NCI-H345 (cell line): ENCODE measurements at regions not wholly inside any gene's neighbourhood (a gene's known extent, or its start where the extent isn't known, plus 50 kb on each side); places are given as distances from the start of the nearest gene placed in this dataset.
A peak's percentile ranks its signal among the peaks of the same experiment; 100 is the strongest.

Source experiments
- DNase-seq: peaks from one replicate; lab custom pipeline; 2025; lab: John Stamatoyannopoulos, UW

DNA sequence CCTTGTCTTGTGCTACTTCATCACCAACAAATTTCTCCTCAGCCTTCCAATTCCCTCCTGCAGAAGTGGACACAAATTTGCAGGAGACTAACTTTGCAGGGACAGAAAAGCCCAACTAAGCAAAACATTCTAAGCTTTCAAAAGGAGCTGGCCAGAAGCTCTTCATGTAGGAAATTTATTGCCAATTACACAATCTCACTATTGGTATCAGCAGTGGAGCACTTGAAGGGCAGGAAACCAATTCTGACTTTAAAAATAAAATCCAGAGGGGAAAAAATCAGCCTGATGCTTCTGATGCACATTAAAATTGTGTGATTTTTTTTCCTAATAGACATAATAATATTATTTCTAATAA, 193.3 kb downstream of the LY86 start:
- no peak for DNase-seq

DNA sequence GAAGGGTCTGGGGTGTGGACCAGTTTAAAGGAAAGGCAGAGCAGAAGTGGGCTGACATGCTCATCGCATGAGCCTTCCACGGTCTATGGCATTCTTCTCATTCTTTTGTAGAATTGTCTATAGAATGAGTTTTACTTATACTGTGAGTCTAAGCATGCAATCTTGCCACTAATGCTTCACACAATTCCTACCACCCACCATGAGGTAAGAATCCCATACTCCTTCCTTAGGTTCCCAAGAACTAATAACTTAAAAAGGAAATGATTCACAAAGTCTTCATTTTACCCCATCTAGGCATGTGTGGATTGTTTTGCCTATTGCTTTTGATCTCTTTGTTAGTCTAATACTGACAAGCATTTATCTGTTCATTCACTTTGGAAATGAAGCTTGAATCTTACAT, 195.2 kb downstream of the LY86 start:
- DNase-seq, result no peak

DNA sequence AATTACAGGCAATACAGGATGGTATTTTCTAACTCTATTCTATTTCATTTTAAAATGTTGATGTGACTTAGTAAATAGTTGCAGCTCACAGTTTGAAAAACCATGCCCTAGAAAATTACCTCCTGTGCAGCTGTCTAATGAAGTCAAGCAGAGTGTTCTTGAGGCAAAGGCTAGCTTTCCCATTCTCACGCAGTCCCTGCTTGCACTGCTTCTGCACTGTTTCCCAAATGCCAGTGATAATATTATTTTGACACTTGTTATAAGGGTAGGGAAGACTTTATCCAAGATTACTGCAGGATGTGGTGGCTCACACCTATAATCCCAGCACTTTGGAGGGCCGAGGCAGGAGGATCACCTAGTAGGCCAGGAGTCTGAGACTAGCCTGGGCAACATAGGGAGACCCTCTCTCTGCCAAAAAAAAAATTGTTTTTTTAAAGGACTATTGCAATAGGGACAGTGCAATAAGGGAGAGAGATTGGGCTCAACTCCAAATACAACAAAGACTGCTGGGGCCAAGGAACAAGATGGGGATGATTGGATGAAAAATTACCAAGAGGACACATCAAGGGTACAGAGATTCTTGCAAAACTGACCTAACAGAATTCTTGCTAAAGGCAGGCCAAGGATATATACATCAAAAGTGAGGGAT, 196.1 kb downstream of the LY86 start:
- no peak for DNase-seq

DNA sequence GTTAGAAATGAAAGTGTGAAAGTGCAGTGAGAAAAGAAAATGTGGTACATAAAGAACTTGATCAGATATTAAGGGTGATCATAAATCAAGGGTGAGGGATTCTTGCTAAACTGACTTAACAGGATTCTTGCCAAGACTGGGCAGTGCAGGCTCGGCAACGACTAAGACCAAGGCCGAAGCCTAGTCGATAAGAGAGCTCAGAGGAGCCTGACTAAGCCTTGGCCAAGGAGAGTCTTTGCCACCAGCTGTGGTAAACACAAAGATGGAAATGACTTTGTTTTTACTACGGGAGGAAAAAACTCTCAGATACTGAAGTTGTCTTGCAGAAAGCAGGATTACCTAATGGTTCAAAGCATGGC, 196.6 kb downstream of the LY86 start:
- DNase-seq, result no peak

DNA sequence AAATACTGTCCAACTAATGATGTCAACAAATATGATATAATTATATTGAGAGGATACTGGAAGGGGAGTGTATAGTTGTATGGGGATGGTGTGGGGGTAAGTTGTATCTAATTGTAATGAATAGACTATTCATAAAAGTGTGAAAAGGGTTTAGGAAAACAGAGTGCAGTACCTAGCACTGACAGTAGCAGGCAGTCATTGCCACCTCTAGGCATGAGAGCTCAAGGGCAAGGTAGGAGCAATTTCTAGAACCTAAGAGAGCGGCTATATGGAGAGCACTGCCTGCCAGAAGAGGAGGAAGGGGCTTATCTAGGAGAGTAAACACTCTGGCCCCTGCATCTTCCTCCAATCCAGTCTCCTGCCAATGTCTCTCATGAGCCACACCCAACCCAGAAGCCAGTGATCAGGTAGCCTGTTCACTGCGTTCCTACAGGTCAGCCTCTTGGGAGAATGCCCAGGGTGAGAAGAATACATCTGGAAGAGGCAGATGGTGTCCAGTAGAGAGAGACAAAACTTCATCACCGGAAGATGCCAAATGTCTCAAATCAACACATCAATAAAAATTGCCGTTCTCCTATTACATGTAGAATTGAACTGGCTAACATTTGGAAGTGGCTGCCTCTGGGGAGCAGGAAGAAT, 200.0 kb downstream of the LY86 start:
- no peak for DNase-seq

DNA sequence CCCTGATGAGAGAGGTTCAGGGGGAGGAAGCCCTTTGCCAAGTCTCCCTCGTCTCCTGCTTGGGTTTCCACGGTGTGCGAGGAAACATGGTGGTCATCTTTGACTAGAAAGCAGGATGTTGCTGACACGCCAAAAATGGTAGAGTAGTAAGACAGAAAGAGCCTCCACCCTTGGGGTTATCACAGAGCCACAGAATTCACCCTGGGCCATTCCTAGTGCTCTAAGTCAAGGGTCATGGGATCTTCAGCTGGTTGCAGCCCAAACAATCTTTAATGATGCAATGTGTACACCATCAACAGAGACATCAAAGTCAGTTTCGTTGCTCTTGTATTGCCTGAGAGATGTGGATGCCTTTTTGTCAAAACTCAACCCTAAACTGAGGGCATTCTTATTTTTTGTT, 201.9 kb downstream of the LY86 start:
- DNase-seq, result no peak

DNA sequence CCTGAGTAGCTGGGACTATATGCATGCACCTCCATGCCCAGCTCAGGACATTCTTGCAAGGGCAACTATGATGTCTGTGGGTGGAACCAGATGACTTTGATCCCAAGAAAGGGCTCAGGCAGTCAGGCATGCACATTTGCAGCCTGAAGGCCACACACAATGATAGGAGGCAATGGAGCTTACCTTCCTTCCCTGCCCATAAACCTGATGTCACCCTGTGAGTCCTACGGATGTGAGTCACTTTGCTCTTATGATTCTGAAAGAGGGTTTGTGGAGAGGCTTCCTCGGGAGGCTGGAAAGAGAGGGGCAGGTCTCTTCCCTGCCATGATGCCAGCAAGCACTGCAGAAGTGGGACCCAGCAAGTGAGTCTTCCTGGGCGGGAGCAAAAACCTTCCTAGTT, 202.4 kb downstream of the LY86 start:
- no peak for DNase-seq

DNA sequence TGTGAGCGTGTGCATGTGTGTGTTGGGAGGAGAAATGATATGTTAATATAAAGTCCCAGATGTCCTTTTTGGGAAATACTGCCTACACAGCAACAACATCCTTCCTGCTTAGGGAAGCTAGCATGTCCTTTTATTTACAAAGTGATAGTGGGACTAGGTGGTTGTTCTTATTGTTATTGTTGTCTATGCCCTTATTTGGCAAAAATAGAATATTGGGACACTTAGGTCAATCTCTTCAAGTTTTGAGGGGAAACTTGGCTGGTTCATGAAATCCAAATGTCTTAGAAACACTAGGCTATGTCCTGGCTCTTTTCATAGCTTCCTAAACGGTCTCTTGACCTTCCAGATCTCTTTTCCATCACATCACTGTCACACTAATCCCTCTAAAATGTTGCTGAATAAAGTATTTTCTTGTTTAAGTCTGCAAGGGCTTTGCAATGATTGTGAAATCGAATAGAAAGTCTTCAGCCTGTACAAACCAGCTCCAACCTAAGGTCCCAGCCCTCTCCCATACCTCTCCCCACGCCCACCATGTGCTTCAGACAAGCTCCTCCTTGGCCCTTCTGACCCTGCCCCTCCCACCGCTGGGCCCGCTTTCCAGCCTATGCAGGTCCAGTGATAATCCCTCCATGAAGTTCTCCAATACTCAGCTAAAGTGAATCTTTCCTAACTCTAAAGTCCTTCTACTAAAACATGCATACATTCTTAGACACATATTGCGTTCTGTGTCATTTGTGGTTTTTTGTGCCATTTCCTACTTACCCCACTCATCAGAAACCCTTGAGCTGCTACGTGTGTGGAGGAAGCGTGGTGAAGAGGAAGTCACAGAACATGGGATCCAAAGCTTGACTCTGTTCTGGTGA, 205.1 kb downstream of the LY86 start:
- DNase-seq, result no peak

DNA sequence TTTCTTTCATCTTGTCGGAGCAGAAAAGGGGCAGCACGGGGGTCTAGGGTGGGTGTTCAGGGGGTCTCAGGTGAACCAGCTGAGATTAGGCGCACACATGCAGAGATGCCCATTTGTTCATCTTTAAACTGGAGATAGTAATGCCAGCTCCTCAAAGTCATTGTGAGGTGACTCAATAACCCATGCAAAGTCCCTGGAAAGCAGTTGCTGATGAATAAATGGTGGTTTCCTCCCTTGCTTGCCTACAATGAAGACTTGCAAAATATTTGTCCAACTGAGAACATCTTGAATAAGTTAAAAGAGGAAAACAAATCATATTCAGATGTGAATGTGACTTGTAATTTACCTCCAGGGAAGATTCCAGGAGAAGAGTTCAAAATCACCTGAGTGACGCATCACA, 206.9 kb downstream of the LY86 start:
- DNase-seq, result no peak

DNA sequence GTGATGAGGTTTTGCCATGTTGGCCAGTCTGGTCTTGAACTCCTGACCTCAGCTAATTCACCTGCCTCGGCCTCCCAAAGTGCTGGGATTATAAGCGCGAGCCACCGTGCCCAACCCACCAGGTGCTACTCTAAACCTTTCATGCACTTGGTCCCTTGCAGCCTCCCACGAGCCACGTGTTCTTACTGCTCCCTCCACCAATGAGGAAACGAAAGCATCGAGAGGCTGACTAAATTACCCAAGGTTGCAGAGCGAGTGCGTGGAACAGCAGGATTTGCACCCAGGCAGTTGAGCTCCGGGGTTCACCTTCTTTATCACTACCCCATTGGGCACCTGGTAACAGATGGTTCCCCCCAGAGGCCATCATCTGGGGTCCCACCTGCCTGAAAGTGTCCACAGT, 208.3 kb downstream of the LY86 start:
- no peak for DNase-seq

DNA sequence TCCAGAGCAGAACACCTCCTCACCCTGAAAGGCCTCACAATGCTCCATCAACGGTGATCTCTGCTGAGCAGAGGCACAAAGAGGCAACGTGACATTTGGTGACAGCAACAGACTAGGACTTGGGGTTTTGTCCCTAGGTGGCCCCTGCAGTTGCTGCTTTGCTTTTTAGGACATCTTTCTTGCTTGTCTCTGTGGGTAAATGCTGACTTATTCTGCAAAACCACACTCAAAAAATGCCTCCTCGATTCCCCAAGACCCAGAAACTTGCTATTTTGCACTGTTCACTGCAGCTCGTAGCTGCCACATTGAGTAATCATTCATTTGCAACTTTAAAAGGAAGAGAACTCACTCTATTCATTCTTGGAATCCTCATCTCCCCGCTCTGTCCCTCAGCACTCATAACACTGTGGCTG, 209.9 kb downstream of the LY86 start:
- DNase-seq, result no peak

DNA sequence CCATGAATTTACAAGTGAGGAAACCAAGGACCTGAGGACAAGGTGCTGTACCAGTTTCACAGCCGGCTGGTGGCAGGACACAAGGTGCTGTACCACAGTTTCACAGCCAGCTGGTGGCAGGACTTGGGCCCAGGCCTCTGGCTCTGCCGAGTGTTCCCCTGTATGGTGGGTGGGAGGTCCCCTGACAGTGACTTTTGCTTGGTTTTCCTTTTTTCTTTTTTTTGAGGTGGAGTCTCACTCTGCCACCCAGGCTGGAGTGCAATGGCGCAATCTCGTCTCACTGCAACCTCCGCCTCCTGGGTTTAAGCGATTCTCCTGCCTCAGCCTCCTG, 212.4 kb downstream of the LY86 start:
- DNase-seq, result no peak

DNA sequence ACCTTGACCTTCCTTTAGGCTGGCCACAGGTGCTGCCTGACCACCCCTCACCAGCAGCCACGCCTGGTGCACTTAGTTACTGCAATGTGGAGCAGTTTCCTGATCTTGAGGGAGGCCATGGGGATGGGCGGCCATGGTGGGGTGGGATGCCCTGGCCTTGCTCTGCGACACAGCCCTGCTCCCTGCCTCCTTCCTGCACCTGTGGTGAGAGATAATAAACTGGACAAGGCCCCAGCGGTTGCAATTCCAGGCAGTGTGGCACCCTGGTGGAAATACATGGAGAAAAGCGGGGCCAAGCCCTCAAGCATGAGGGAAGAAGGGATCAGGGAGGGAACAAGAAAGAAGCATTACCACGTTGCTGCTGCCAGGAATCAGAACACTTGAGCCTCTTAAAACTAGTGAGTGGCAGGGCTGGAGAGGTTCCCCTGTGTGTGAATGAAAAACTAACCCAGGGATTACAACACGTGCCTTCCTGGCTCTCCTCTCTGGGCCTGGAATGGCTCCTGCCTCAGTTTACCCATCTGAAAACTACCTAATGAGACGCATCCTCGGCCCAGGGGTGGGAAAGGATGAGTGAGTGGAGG, 213.2 kb downstream of the LY86 start:
- no peak for DNase-seq

DNA sequence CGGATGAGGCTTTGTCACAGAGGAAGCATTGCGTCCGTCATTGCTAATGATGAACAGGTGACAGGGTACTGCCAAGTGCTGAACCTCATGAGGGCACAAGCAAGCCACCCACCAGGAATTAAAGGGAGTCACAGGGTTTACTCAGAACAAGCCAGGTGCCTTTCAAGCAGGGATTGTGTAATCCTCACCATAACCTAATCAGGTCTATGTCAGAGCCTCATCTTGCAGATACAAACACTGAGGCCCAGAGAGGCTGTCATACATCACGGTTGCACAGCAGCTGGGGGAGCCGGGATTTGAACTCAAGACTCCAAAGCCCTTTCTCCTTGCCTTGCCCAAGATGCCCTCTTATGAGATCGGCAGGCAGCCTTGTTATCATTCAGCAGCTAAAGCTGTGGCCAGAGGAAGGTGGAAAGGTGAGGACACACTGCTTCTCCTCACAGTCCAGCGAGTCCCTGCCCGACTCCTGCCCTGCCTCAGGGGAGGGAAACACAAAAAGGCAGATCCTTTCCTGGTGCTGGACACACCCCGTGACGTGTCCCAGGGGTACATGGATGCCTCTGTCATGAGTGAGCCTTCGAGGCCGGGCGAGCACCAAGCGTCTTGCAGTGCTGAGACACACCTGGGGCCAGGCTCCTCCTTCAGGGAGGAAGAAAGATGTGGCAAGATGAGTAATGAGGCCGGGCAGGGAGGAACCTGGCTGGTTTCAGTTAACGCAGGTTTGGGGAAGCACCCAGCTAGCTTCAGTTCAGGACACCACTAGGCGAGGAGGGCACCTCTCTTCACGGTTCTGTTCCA, 214.9 kb downstream of the LY86 start:
- no peak for DNase-seq

DNA sequence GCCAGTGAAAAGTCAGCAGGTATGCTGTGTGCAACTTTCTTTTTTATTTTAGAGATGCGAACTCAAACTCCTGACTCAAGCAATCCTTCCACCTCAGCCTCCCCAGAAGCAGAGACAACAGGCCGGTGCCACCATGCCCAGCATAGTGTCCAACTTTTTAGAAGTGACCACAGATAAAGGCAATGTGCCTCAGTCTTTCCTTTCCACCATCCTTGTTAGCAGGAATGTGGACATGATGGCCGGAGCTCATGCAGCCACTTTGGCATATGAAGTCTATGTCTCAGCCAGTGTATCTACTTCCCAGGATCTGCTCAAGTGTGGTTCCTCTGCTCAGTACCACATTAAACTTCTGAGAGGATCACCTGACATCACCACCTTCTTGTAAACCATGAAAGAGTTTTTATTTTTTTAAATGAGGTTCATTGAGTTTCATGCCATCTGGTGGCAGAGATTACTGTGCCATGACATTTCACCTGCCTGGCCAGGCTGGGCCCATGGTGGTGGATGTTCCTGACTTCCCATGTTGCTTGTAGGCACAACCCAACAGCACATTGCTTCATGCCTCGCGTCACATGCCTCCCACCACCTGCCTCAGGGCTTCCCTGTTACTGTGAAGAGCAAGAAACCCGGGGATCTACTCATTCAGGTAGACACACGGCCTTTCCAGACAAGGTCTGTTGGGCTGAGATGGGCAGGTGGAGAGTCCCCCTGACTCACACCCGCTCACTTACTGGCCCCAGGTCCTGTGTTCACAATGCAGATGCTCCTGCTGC, 216.5 kb downstream of the LY86 start:
- DNase-seq, result no peak

DNA sequence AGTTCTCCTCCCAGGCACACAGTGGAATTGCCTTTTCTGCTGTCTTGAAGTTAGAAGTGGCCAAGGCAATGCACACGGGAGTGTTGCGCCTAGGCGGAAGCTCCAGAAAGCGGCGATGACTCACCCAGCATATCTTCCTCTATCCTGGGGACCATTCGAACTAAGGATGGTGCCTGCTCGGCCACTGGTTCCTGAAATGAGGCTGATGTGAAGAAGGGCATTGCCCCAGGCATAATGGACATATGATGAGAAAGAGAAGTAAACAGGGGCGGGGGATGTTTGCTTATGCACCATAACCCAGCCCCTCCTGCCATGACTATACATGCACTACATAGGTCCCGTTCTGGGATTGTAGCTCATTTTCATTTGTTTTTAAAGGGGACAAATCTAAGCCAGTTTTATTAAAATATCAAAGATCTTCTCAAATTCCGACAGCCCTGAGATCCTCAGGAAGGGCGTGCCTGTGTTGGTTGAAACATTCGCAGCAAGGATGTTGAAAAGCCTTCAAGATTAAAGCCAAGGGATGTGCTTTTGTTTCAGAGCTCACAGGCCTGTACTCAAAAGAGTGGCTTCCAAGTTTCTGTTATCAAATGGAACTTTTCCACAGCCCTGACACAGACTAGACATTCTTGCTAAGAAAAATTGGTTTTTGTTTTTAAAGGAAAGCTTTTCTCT, 218.5 kb downstream of the LY86 start:
- DNase-seq, result no peak

DNA sequence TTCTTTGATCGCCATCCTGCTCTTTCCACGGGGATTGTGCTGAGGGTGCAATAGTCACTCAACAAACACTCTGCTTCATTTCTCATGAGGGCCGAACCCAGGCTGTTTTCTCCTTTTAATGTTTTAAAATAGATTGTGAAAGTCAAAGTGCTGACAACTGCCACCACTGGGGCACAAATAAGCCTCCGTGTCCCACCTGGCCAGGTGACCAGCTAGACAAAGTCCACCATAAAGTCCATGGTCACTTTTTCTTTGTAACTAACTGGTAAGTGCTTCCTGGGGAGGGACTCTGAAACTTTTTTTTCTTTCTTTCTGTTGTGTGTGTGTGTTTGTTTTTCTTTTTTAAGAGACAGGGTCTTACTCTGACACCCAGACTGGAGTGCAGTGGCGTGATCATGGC, 219.8 kb downstream of the LY86 start:
- DNase-seq, result no peak

DNA sequence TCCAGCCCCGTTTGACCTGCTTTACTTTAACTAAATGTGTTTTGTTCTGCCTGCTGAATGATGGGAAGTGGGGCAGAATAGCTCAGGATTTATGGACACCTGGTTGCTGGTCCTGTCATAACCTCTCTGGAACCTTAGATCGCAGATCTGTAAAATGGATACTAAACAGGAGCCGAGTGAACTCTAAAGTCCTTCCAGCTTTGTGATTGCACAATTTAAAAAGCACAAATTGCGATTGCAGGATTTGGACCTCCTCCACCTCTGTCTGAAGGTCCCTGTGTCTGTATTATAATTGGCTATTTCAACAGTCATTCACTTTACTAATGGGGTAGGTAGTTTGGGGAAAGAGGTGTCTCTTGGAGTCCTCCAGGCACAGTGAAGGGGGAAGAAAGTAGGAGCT, 220.4 kb downstream of the LY86 start:
- no peak for DNase-seq

DNA sequence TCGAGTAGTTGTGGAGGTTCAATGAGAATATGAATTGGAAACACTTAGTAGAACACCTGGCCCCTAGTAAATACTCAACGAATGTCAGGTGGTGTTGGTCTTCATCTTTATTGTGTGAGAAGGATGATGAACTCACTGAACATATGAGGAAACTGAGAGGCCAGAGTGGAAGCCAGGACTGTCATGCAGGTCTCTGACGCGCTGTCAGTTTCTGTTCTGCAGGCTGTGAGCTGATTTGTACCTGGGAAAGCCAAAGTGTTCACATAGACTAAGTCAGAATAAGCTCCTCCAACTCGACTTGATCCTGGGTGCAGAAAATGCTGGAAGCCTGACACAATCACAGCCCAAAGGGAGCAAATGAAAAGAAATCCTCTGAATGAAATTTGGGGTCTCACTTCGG, 222.2 kb downstream of the LY86 start:
- DNase-seq, result no peak

DNA sequence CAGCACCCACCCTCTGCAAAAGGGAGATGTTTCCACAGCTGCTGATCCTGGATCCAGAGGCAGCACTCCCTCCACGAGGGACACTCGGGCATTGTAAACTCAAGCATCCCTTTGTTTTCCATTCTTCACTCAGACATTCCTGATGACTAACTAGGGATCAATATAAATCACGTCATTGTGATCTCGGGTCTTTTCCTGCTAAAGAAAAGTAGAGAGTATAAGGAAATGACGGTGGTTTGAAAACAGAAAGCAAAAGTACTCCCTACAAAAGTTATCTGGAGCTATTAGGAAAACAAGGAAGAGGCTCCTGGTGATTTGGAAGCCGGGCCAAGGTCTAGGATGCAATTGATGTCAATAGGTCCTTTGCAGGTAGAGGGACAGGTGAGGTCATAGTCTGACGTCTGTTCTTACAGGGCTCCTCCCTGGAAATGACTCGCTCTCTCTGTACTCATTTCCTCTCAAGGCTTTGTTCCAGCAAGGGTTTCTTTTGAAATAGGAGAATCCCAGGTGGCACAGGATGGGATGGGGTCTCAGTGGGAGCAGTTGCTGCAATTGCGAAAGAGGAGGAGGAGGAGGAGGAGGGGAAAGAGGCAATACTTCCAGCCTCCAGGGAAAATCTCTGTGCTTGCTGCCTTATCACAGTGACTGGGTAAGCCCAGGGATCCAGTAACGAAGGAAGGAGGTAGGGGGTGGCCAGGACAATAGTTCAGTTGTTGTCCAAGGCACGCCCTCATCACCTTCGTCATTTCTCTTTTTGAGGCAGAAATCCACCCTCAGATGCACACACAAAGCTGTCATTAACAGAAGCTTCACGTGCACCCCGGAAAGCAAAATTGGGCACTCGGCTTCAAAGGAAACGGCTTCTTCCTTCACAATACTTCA, 222.8 kb downstream of the LY86 start:
- peak; percentile 54 for DNase-seq
